Upper lobe of left lung (tissue), 4 donors: ENCODE measurements at regions not wholly inside any gene's neighbourhood (a gene's known extent, or its start where the extent isn't known, plus 50 kb on each side); places are given as distances from the start of the nearest gene placed in this dataset.

Experiments
- CTCF ChIP-seq, 6 experiments: fragments of 450-650 bp in 4 of 6; fragments of 200-600 bp in 2 of 6; sonication (generic) in 2 of 6; IDR thresholded peaks; one replicate each; pipeline ENCODE4 v1.5.1; 2016 to 2019; ENCODE audit warnings: antibody characterized with exemption in 6 of 6
- EP300 ChIP-seq, 4 donors: sonication (generic); formaldehyde crosslinking; IDR thresholded peaks; one replicate each; pipeline ENCODE4 v1.5.1; 2017; ENCODE audit warnings: antibody characterized with exemption in 4 of 4, control low read depth in 2 of 4
- POLR2A ChIP-seq, 4 donors: fragments of 450-650 bp; IDR thresholded peaks; one replicate each; pipeline ENCODE4 v1.5.1; 2016 to 2017; ENCODE audit warnings: antibody characterized with exemption in 4 of 4, mild to moderate bottlenecking in 2 of 4
- POLR2AphosphoS5 ChIP-seq, 2 donors: sonication (generic); formaldehyde crosslinking; IDR thresholded peaks; one replicate each; pipeline ENCODE4 v1.5.1; 2017; ENCODE audit warnings: antibody characterized with exemption in 2 of 2

GRCh38 chr16:17638134-17638533 is 167.4 kb upstream of the XYLT1 start:
- no peak for TF ChIP-seq POLR2A (IDR thresholded peaks at IDR 0.05)
- TF ChIP-seq EP300 (IDR thresholded peaks at IDR 0.05) = no peak
- TF ChIP-seq CTCF (IDR thresholded peaks at IDR 0.05) = no peak
- no peak for TF ChIP-seq POLR2AphosphoS5 (IDR thresholded peaks at IDR 0.05)
